GM19467 (cell line): ENCODE measurements at regions not wholly inside any gene's neighbourhood (a gene's known extent, or its start where the extent isn't known, plus 50 kb on each side); places are given as distances from the start of the nearest gene placed in this dataset.
"Not testable (repeated sequence)": the region's sequence is repeated elsewhere in the genome, so short reads cannot be mapped to it uniquely, and the experiment has no call there.

Source experiments
- ATAC-seq: cut with Tn5 transposase; IDR thresholded peaks from one replicate; pipeline ENCODE4 v1.9.1; 2021; ENCODE audit warnings: mild to moderate bottlenecking, moderate library complexity; ENCODE audit not compliant: unreplicated experiment

DNA sequence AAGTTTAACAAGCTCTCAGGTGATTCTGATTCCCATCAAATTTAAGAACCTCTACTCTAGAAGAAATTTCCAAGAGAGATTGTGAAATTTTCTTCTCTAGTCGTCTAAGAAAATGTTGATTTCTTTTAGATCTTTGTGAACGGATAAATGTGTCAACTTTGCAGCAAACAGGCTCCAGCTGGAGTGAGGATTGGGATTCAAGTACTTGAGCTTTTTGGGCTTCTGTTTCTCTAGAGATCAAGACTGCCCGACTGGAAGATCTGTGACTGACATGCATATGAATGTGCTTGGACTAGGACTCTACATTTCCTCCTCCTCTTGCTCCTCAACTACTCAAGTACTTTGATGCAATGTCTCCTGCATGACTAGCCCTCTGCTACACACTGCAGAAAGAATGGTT lies 388.3 kb downstream of the TMEM38B start:
- ATAC-seq: no peak

DNA sequence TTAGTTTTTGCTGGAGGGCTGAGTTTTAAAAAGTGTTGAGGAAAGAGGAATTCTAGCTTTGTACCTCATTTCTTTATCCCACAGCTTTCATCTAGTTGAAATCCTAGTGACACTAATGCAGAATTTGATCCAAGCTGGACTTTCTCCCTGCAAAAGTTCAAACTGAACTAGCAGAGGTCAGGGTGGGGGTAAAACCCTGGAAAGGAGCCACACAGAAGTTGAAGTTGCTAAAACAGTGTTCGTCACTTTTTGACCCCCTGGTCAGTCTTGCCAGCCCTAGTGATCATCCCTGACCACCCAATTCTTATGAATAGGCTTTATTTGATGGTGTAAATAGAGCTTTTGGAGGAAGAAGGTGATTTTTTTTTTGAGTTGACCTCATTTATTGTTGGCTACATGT lies 390.4 kb downstream of the TMEM38B start:
- no peak for ATAC-seq

- ATAC-seq: no peak
These were observed 391.1 kb downstream of the TMEM38B start for GRCh38 chr9:106085479-106085878.

DNA sequence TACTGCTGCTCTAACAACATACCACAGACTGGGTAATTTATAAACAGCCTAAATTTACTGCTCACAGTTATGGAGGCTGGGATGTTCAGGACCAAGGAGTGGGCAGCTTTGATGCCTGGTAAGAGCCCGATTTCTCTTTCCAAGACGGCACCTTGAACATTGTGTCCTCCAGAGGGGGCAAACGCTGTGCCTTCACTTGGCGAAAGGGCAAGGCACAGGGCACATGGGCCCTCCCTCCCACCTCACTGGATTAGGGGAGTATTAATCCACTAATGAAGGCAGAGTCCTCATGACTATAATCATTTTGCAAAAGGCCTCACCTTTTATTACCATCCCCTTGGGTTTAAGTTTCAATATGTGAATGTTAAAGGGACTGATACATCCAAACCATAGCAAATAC lies 397.7 kb downstream of the TMEM38B start:
- no peak for ATAC-seq

DNA sequence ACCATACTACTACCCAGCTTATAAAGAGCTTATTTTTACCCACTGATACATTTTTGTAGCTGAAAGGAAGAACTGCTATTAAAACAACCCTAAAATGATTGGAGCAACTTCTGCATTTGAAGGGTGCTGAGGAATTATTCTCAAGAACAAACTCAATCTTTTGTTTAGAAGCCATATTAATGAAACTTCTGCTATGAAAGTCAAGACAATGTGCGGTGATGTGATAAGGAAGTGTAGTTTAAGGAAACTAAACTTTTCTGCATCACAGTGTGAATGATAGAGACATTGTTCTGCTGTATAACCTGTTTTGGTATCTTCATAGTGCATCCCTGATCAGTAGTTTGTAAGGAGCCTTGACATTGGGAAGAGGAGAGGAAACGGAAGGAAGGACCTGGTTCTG lies 408.5 kb downstream of the TMEM38B start:
- no peak for ATAC-seq

GRCh38 chr9:106104887-106105286 lies 410.5 kb downstream of the TMEM38B start:
- peak; percentile 76 for ATAC-seq

GRCh38 chr9:106106396-106106795 lies 412.1 kb downstream of the TMEM38B start:
- ATAC-seq: no peak

DNA sequence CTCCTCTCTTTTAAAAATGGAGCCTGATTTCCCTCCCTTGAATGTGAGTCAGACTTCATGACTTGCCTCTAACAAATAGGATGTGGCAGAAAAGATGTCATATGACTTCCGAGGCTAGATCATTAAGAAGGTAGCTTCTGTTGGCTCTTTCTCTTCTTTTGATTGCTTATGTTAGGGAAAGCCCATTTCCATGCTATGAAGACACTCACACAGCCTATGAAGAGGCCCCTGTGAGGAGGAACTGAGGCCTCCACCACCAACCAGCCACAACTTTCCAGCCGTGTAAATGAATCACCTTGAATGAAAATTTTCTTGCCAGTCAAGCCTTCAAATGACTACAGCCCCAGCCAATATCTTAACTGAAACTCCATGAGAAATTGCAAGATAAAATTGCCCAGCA lies 413.4 kb downstream of the TMEM38B start:
- ATAC-seq: no peak

DNA sequence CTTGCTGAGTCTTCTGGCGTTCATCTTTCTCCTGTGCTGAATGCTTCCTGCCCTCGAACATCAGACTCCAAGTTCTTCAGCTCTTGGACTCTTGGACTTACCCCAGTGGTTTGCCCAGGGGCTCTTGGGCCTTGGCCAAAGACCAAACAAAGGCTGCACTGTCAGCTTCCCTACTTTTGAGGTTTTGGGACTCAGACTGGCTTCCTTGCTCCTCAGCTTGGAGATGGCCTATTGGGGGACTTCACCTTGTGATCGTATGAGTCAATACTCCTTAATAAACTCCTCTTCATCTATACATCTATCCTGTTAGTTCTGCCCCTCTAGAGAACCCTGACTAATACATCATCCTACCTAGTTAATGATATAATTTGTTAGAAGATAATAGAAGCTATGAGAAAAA lies 415.4 kb downstream of the TMEM38B start:
- not testable (repeated sequence) for ATAC-seq

DNA sequence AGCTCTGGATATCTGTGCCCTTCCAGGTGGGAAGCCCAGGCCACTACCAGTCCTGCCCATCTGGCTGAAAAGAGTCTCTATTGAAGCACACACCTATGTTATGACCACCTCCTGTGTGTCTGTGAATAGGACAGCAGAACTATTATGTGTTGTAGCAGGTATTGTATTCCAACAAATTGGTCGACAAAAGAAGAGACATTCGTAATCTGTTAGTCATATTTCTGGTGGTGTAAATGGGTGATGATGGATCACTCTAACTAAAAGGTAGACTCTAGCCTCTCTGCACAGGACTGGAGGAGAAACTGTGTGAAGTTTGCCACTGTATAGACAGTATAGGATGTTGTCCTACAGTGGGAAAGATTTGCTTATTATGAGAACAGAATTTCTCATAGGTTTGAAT lies 416.1 kb downstream of the TMEM38B start:
- ATAC-seq: no peak

DNA sequence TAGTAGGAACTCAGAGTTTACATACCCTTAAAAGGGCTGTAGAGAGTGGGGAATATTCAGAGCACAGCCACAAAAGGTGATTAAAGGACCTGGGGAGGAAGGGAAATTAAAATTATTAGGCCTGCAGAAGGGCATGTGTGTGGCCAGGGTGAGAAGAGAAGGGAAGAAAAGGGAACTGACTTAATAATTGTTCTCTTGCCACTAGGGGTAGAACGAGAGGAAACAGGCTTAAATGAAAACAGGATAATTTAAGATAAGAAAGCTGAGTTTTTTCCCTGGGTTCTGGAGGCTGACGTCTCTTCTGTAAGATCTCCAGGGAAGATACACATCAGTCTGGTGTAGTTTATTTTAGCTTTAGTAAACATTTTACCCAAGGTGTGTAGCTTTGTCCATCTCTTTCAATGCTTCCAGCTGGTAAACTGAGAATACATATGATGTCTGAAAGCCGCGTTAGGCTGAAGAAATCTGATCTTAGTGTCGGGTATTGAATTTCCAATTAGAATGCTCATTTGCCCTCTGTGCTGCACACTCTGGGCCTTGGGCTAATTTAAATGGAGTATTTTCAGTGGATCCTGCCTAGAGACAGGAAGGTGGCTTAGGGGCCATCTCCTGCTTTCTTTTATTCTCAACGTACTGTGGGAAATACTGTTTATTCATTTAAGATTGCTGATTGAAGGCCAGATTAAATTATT lies 416.8 kb downstream of the TMEM38B start:
- no peak for ATAC-seq

DNA sequence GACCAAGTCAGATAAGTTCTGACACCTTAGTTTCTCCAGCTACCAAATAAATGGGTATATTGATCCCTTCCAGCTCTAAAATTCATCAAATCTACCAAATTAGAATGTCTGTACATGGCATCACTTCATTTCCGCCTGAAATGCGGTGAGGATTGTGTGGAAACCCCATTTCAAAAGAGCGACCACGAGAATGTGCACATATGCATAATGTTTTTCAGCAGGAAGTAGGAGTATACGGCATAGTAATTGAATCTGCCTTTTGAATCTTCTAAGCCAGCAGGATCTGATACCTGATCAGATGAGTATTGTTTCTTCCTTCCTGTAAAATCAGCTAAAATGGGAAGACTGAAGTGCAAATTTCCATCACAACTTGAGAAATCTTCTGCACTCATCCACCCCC lies 418.6 kb downstream of the TMEM38B start:
- no peak for ATAC-seq

- no peak for ATAC-seq
These were observed 424.8 kb downstream of the TMEM38B start for GRCh38 chr9:106119176-106119575.

- ATAC-seq: no peak
These were observed 425.7 kb downstream of the TMEM38B start for GRCh38 chr9:106120071-106120470.

GRCh38 chr9:106127776-106128175 lies 433.4 kb downstream of the TMEM38B start:
- no peak for ATAC-seq

DNA sequence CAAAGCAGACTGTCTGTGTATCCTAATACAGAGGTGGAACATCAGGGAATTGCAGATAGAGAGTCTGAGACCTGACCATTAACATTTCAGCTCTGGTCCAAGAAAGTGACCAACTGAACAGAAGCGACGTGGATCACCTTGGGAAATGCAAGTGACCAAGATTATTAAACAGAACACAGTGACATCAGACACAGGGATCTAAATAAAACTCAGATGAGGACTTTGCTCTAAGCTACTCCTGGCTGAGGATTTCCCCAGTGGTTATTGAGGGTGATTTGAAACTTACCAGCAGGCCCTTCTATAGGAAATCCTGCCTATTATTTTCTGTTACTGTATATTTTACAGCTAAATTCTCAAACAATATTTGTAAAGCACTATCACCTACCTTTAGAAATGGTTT lies 436.0 kb downstream of the TMEM38B start:
- ATAC-seq: no peak

DNA sequence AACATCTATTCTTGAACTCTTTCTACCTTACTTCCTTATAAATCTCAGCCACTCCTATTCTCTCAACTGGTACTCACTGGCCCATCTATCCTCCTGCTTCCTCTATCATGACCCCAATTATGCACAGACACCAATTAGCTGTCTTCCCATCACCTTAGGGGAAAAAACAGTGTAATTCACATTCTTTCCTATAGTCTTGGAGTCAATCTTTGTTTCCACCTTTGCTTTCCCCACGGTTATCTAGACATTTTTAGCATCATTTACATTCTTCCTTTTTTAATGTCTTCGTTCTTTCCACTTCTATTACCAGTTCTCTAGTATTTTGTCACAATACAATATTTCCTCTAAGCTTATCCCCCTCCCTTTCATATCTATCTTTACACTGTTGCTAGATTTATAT lies 449.4 kb downstream of the TMEM38B start:
- no peak for ATAC-seq

GRCh38 chr9:106146066-106146840 lies 451.9 kb downstream of the TMEM38B start:
- ATAC-seq: no peak

- ATAC-seq: no peak
These were observed 452.5 kb downstream of the TMEM38B start for GRCh38 chr9:106146886-106147285.

GRCh38 chr9:106149956-106150355 lies 455.6 kb downstream of the TMEM38B start:
- ATAC-seq: no peak

DNA sequence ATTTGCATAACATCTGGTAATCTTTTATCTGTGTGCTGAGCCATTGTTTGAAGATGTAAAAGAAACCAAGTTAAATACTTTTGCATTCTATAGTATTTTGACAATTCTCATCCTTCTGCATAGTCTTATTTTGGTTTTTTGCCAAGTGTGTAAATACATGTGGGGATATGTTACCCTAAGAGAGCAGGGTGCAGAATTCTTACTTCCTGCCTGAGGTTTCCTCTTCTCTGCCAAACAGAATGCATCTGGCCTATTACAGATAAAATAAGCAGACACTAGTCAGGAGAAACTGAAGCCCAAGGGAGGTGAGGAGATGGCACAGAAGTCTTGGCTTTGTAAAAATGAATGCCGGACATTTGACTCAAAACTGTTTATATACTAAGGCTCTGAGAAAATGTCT lies 462.1 kb downstream of the TMEM38B start:
- no peak for ATAC-seq

DNA sequence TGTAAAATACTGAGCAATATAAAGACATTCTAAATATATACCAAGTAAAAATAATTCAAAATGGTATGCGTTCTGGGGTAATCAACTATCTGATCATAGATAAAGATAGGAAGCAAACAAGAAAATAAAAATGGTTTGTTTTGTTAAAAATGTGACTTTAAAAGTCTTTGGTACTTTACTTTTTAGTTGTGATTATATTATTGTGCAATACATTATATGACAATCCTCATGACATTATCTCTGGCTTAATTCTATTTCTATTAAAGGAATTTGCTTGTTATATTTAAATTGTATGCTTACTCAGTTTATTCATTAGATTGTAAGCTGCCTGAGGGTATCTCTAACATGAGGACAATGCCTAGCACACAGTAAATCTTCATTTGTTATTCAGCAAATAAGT lies 477.9 kb downstream of the TMEM38B start:
- ATAC-seq: no peak

- no peak for ATAC-seq
These were observed 480.0 kb downstream of the TMEM38B start for GRCh38 chr9:106174346-106174745.
